ENCODE measurements at regions not wholly inside any gene's neighbourhood (a gene's known extent, or its start where the extent isn't known, plus 50 kb on each side); places are given as distances from the start of the nearest gene placed in this dataset.
"Not testable (repeated sequence)": the region's sequence is repeated elsewhere in the genome, so short reads cannot be mapped to it uniquely, and the experiment has no call there.

GRCh38 chr11:3488003-3488402, 109.1 kb upstream of the ZNF195 start:
- TF ChIP-seq CTCF (IDR thresholded peaks at IDR 0.05) = peak in 3 of 6 experiments; percentile 8 to 36 (median 9)
- TF ChIP-seq POLR2A (IDR thresholded peaks at IDR 0.05) = not testable (repeated sequence)
